ENCODE measurements at regions not wholly inside any gene's neighbourhood (a gene's known extent, or its start where the extent isn't known, plus 50 kb on each side); places are given as distances from the start of the nearest gene placed in this dataset.

GRCh38 chr11:42114927-42115326 is 655.5 kb upstream of the LRRC4C start:
- TF ChIP-seq POLR2AphosphoS5 (IDR thresholded peaks at IDR 0.05): no peak
- no peak for TF ChIP-seq CTCF (IDR thresholded peaks at IDR 0.05)
